GM19035 (cell line): ENCODE measurements at regions not wholly inside any gene's neighbourhood (a gene's known extent, or its start where the extent isn't known, plus 50 kb on each side); places are given as distances from the start of the nearest gene placed in this dataset.

ENCODE experiments used
- ATAC-seq: cut with Tn5 transposase; IDR thresholded peaks from one replicate; pipeline ENCODE4 v1.9.1; 2021; ENCODE audit not compliant: unreplicated experiment

GRCh38 chr3:137409584-137409983 is 354.5 kb upstream of the SOX14 start:
- no peak for ATAC-seq

GRCh38 chr3:137410028-137410427 is 354.1 kb upstream of the SOX14 start:
- no peak for ATAC-seq

- ATAC-seq = no peak
Measured at GRCh38 chr3:137420198-137420995, 343.7 kb upstream of the SOX14 start.

- ATAC-seq = no peak
Measured at GRCh38 chr3:137438561-137438960, 325.6 kb upstream of the SOX14 start.

GRCh38 chr3:137460944-137461343 is 303.2 kb upstream of the SOX14 start:
- ATAC-seq = no peak

- no peak for ATAC-seq
Measured at GRCh38 chr3:137463131-137463530, 301.0 kb upstream of the SOX14 start.

- no peak for ATAC-seq
Measured at GRCh38 chr3:137464341-137464740, 299.8 kb upstream of the SOX14 start.

- no peak for ATAC-seq
Measured at GRCh38 chr3:137468446-137468845, 295.7 kb upstream of the SOX14 start.

- ATAC-seq = no peak
Measured at GRCh38 chr3:137469263-137469662, 294.9 kb upstream of the SOX14 start.

- ATAC-seq = no peak
Measured at GRCh38 chr3:137471130-137471529, 293.0 kb upstream of the SOX14 start.

GRCh38 chr3:137471558-137472204 is 292.4 kb upstream of the SOX14 start:
- no peak for ATAC-seq

GRCh38 chr3:137477614-137478013 is 286.5 kb upstream of the SOX14 start:
- no peak for ATAC-seq

- no peak for ATAC-seq
Measured at GRCh38 chr3:137509354-137510045, 254.6 kb upstream of the SOX14 start.

GRCh38 chr3:137511655-137512054 is 252.5 kb upstream of the SOX14 start:
- ATAC-seq = no peak

GRCh38 chr3:137514853-137515252 is 249.3 kb upstream of the SOX14 start:
- no peak for ATAC-seq

GRCh38 chr3:137519602-137520001 is 244.5 kb upstream of the SOX14 start:
- ATAC-seq = no peak

GRCh38 chr3:137524751-137525150 is 239.4 kb upstream of the SOX14 start:
- ATAC-seq = no peak

GRCh38 chr3:137525471-137525870 is 238.6 kb upstream of the SOX14 start:
- no peak for ATAC-seq

- ATAC-seq = no peak
Measured at GRCh38 chr3:137542049-137542448, 222.1 kb upstream of the SOX14 start.

- no peak for ATAC-seq
Measured at GRCh38 chr3:137554242-137554641, 209.9 kb upstream of the SOX14 start.

GRCh38 chr3:137568880-137569279 is 195.2 kb upstream of the SOX14 start:
- no peak for ATAC-seq

GRCh38 chr3:137572931-137573330 is 191.2 kb upstream of the SOX14 start:
- no peak for ATAC-seq
